UCSD-AML1 (cell line): ENCODE measurements at regions not wholly inside any gene's neighbourhood (a gene's known extent, or its start where the extent isn't known, plus 50 kb on each side); places are given as distances from the start of the nearest gene placed in this dataset.
A peak's percentile ranks its signal among the peaks of the same experiment; 100 is the strongest.
"Not testable (repeated sequence)": the region's sequence is repeated elsewhere in the genome, so short reads cannot be mapped to it uniquely, and the experiment has no call there.

Experiments used
- DNase-seq: peaks from one replicate; lab custom pipeline; 2025; ENCODE audit not compliant: unreplicated experiment; lab: John Stamatoyannopoulos, UW

GRCh38 chr4:118410138-118410537 lies 57.3 kb upstream of the PRSS12 start:
- DNase-seq, result no peak

GRCh38 chr4:118417325-118417724 lies 64.5 kb upstream of the PRSS12 start:
- no peak for DNase-seq

GRCh38 chr4:118417800-118418199 lies 65.0 kb upstream of the PRSS12 start:
- DNase-seq, result not testable (repeated sequence)

- DNase-seq, result not testable (repeated sequence)
These were observed 65.6 kb upstream of the PRSS12 start for GRCh38 chr4:118418396-118418795.

GRCh38 chr4:118419626-118420025 lies 66.8 kb upstream of the PRSS12 start:
- not testable (repeated sequence) for DNase-seq

GRCh38 chr4:118424062-118424461 lies 71.3 kb upstream of the PRSS12 start:
- DNase-seq, result peak; percentile 43

- not testable (repeated sequence) for DNase-seq
These were observed 76.1 kb upstream of the PRSS12 start for GRCh38 chr4:118428881-118429280.

GRCh38 chr4:118432359-118432758 lies 79.6 kb upstream of the PRSS12 start:
- DNase-seq, result not testable (repeated sequence)

GRCh38 chr4:118433612-118434375 lies 81.0 kb upstream of the PRSS12 start:
- DNase-seq, result not testable (repeated sequence)

GRCh38 chr4:118435415-118435814 lies 82.6 kb upstream of the PRSS12 start:
- DNase-seq, result not testable (repeated sequence)

- DNase-seq, result not testable (repeated sequence)
These were observed 89.5 kb upstream of the PRSS12 start for GRCh38 chr4:118442115-118442837.

GRCh38 chr4:118447397-118447796 lies 94.6 kb upstream of the PRSS12 start:
- DNase-seq, result not testable (repeated sequence)

GRCh38 chr4:118454857-118455256 lies 102.1 kb upstream of the PRSS12 start:
- DNase-seq, result not testable (repeated sequence)

GRCh38 chr4:118461435-118461834 lies 108.6 kb upstream of the PRSS12 start:
- DNase-seq, result not testable (repeated sequence)

GRCh38 chr4:118465831-118466230 lies 113.0 kb upstream of the PRSS12 start:
- DNase-seq, result not testable (repeated sequence)

- DNase-seq, result not testable (repeated sequence)
These were observed 121.3 kb upstream of the PRSS12 start for GRCh38 chr4:118474001-118474626.

- not testable (repeated sequence) for DNase-seq
These were observed 122.0 kb upstream of the PRSS12 start for GRCh38 chr4:118474771-118475170.

- DNase-seq, result not testable (repeated sequence)
These were observed 123.1 kb upstream of the PRSS12 start for GRCh38 chr4:118475901-118476300.

- not testable (repeated sequence) for DNase-seq
These were observed 125.0 kb upstream of the PRSS12 start for GRCh38 chr4:118477826-118478225.

GRCh38 chr4:118485801-118486314 lies 133.1 kb upstream of the PRSS12 start:
- not testable (repeated sequence) for DNase-seq

GRCh38 chr4:118492963-118493362 lies 140.2 kb upstream of the PRSS12 start:
- DNase-seq, result not testable (repeated sequence)
